ENCODE measurements at regions not wholly inside any gene's neighbourhood (a gene's known extent, or its start where the extent isn't known, plus 50 kb on each side); places are given as distances from the start of the nearest gene placed in this dataset.

DNA sequence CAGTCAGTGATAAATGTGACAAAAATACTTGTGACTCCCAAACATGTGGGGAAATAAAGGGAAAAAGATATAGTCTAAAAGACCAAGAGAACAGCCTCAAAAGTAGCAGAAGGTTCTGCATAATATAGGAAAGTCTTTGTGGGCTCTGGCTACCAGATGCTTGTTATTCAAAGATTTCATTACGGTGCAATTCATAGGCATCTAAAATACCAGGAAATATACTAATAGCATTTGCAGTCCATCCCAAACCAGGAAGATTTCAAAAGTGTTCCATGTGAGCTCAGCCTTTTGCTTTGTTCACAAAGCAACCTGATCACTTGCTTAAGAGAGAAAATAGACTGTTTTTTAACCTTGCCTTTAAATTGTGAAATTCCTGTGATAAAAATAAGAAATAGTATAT is 506.7 kb upstream of the MARCKS start:
- in situ Hi-C loops (cut with MboI; ENCODE audit: low pct_unique_long_range_greater_than_20kb, low sequenced_read_pairs, unreplicated experiment) = no loop called here
- TF ChIP-seq, protein P1, sequence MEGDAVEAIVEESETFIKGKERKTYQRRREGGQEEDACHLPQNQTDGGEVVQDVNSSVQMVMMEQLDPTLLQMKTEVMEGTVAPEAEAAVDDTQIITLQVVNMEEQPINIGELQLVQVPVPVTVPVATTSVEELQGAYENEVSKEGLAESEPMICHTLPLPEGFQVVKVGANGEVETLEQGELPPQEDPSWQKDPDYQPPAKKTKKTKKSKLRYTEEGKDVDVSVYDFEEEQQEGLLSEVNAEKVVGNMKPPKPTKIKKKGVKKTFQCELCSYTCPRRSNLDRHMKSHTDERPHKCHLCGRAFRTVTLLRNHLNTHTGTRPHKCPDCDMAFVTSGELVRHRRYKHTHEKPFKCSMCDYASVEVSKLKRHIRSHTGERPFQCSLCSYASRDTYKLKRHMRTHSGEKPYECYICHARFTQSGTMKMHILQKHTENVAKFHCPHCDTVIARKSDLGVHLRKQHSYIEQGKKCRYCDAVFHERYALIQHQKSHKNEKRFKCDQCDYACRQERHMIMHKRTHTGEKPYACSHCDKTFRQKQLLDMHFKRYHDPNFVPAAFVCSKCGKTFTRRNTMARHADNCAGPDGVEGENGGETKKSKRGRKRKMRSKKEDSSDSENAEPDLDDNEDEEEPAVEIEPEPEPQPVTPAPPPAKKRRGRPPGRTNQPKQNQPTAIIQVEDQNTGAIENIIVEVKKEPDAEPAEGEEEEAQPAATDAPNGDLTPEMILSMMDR (IDR thresholded peaks at IDR 0.05; ENCODE audit: extremely low read depth, insufficient read depth, missing control alignments) = no peak
- DNase-seq (ENCODE audit: low spot score) = no peak

DNA sequence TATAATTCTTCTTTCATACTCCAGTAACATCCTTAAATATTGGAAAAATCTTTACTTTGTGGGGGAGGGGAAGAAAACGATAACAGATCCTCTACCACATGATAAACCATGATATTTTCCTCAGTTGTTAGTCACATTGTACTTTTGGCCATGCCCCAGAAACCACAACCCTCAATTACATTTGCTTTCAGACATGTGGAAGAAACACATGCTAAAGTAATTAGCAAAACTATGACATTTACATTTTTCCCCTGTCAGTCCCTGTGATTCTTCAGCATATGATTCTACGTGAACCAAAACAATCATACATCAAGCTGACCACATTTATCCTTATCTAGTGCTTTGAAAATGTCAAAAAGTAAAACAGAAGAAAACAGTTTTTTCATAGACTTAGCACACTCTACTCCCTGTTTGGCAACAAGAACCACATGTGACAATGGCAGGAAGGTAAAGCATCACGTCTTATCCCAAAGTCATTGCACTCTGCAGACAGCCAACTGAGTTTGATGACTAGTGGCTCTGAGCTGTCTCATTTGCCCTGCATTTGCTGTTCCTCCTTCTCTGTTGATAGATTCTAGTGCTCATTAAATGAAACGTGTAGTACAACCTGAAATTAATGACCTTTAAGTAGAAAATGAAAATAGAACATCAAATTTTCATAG is 505.8 kb upstream of the MARCKS start:
- TF ChIP-seq, protein P1 (IDR thresholded peaks at IDR 0.05; ENCODE audit: extremely low read depth, insufficient read depth, missing control alignments) = no peak
- no peak for DNase-seq (ENCODE audit: low spot score)
- in situ Hi-C loops (cut with MboI; ENCODE audit: low pct_unique_long_range_greater_than_20kb, low sequenced_read_pairs, unreplicated experiment) = no loop called here

DNA sequence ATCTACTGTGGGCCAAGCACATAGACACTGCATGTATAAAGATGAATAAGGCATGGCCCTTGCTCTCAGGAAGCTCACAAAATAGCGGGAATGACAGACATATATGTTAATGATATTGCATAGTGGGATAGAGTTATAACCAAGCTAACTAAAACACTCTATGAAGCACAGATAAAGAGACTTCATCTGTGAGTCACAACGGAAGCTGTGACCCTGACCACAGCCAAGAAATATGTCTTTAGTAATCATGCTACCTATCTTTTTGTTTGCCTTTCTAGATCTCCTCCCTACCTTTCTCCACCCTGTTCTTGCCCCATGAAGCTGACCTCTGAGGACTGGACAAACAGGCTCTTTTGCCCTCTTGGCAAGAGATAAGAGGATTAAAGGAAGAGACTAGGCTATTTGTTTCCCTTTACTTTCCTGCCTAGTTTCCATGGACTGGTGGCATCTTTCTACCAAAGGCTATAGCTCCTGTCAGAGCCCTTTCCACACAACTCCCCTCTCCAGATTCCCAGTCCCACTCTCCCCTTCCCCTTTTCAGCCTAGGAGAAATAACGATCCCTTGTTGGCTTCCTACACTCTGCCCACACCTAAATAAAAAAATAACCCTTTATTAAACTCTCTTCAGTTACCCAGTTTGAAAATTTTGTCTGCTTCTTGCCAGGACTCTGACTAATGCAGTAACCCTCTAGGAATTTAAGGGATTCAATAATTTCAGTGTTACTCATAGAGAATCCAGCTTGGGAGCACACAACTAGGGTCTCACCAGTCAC is 504.9 kb upstream of the MARCKS start:
- TF ChIP-seq, protein P1 (IDR thresholded peaks at IDR 0.05; ENCODE audit: extremely low read depth, insufficient read depth, missing control alignments) = no peak
- DNase-seq (ENCODE audit: low spot score) = no peak
- in situ Hi-C loops (cut with MboI; ENCODE audit: low pct_unique_long_range_greater_than_20kb, low sequenced_read_pairs, unreplicated experiment) = no loop called here

DNA sequence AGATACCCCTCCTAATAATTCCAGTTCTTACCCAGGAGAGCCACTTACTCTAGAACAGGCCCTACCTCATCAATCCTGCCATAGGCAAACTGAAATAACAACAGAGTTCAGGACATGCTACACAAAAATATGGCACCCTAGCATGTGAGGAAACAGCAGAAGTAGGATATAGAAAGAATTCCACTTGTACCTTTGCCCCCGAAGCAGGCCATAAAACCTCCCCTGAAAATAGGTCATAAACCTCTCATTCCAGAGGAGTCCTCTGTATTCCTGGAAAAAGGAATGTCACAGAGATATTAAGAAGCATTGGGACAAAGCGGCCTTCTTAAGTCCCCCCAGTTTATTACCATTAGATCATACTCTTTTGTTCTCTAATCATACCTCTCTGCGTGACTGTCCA is 504.3 kb upstream of the MARCKS start:
- TF ChIP-seq, protein P1 (IDR thresholded peaks at IDR 0.05; ENCODE audit: extremely low read depth, insufficient read depth, missing control alignments) = no peak
- DNase-seq (ENCODE audit: low spot score) = no peak
- in situ Hi-C loops (cut with MboI; ENCODE audit: low pct_unique_long_range_greater_than_20kb, low sequenced_read_pairs, unreplicated experiment) = no loop called here

DNA sequence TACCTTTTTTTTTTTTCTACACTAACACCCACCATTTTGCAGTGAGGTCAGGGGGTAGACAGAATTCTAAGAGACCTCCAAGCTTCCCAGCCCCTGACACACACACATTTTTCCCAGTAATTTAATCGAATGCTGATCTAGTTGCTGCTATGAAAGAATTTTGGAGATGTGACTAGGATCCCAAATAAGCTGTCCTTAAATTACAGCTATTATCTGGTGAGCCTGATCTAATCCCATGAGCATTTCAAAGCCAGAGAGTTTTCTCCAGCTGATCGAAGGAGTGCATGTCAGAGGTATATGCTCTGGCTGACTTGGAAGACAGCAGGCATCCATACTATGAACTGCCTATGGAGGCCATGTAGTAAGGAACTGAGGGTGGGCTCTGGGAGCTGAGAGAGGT is 503.8 kb upstream of the MARCKS start:
- TF ChIP-seq, protein P1 (IDR thresholded peaks at IDR 0.05; ENCODE audit: extremely low read depth, insufficient read depth, missing control alignments) = no peak
- DNase-seq (ENCODE audit: low spot score) = no peak
- in situ Hi-C loops (cut with MboI; ENCODE audit: low pct_unique_long_range_greater_than_20kb, low sequenced_read_pairs, unreplicated experiment) = no loop called here

DNA sequence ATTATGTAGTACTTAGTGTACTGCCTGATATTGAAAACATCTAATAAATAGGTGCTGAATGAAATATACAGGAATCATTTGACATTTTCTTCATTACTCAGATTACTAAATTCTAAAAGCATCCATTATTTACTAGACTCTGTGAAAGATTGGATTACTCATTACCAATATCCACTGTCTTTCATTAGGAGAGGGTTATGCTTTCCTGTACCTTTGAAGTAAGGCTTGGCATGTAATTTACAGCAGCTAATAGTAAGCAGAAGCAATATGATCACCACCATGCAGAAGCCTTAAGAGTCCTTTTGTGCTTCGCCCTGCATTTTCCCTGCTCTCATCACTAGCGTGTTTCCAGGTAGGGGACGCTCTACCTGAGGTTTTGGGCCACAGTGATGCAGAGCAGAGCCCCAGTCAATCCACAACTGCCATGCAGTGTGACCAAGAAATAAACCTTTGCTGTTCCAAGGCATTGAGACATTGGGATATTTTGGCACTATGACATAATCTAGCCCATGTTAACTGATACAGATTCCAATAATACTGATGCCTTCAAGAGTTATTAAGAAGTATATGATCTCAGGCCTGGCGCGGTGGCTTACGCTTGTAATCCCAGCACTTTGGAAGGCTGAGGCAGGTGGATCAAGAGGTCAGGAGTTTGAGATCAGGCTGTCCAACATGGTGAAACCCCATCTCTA is 502.8 kb upstream of the MARCKS start:
- TF ChIP-seq, protein P1 (IDR thresholded peaks at IDR 0.05; ENCODE audit: extremely low read depth, insufficient read depth, missing control alignments) = no peak
- no peak for DNase-seq (ENCODE audit: low spot score)
- in situ Hi-C loops (cut with MboI; ENCODE audit: low pct_unique_long_range_greater_than_20kb, low sequenced_read_pairs, unreplicated experiment) = no loop called here
